SK-N-SH (cell line): ENCODE measurements at regions not wholly inside any gene's neighbourhood (a gene's known extent, or its start where the extent isn't known, plus 50 kb on each side); places are given as distances from the start of the nearest gene placed in this dataset.

Experiments used
- EZH2phosphoT487 ChIP-seq: fragments of 200-600 bp; sonication (generic); IDR thresholded peaks from 2 replicates; pipeline ENCODE4 v1.6.1; 2017; ENCODE audit warnings: low read depth, mixed run types, mild to moderate bottlenecking, antibody characterized with exemption, moderate library complexity, borderline replicate concordance
- NFIC ChIP-seq: IDR thresholded peaks from 2 replicates; pipeline ENCODE4 v1.4.0; 2012; ENCODE audit warnings: borderline replicate concordance
- POLR2AphosphoS5 ChIP-seq: IDR thresholded peaks from 2 replicates; pipeline ENCODE4 v1.6.1; 2012; ENCODE audit warnings: low read depth, low read length
- RAD21 ChIP-seq: IDR thresholded peaks from 2 replicates; pipeline ENCODE4 v1.6.1; 2012; ENCODE audit warnings: mild to moderate bottlenecking, low read length
- RFX5 ChIP-seq: IDR thresholded peaks from 2 replicates; pipeline ENCODE4 v1.6.1; 2012; ENCODE audit warnings: mild to moderate bottlenecking, improper control_type of control experiment, low read length
- TCF12 ChIP-seq: IDR thresholded peaks from 2 replicates; pipeline ENCODE4 v1.4.0; 2012
- TF ChIP-seq, protein P1 (sequence below): fragments of 200-600 bp; sonication (generic); IDR thresholded peaks from 2 replicates; pipeline ENCODE4 v1.6.1; 2017; ENCODE audit warnings: antibody characterized with exemption, mild to moderate bottlenecking, moderate library complexity
- TF ChIP-seq, protein P2 (sequence below): IDR thresholded peaks from 2 replicates; pipeline ENCODE4 v1.4.0; 2012; ENCODE audit warnings: low read depth, borderline replicate concordance
- TF ChIP-seq, protein P3 (sequence below): IDR thresholded peaks from 2 replicates; pipeline ENCODE4 v1.6.1; 2012; ENCODE audit warnings: mild to moderate bottlenecking, low read depth, low read length, moderate library complexity

DNA sequence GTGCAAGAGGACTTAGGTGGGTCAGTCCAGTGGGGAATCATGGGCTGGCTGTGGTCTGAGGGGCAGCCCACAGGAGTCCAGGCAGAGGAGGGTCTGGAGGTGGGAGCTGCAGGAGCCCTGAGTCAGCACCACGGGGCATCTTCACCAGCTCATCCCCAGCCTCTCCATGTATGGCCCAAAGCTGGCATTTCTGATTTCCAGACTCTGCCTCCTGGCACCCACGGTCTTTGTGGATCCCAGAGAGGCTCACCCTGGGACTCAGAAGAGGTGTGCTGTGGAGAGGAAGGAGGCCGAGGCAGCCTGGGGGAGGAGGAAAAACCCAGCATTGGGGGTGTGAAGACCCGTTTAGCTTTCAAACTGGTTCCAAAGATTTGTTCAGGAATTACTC is 64.5 kb upstream of the KLF13 start:
- TF ChIP-seq, protein P1, sequence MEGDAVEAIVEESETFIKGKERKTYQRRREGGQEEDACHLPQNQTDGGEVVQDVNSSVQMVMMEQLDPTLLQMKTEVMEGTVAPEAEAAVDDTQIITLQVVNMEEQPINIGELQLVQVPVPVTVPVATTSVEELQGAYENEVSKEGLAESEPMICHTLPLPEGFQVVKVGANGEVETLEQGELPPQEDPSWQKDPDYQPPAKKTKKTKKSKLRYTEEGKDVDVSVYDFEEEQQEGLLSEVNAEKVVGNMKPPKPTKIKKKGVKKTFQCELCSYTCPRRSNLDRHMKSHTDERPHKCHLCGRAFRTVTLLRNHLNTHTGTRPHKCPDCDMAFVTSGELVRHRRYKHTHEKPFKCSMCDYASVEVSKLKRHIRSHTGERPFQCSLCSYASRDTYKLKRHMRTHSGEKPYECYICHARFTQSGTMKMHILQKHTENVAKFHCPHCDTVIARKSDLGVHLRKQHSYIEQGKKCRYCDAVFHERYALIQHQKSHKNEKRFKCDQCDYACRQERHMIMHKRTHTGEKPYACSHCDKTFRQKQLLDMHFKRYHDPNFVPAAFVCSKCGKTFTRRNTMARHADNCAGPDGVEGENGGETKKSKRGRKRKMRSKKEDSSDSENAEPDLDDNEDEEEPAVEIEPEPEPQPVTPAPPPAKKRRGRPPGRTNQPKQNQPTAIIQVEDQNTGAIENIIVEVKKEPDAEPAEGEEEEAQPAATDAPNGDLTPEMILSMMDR, result no peak
- no peak for TF ChIP-seq RFX5
- TF ChIP-seq POLR2AphosphoS5, result no peak
- no peak for TF ChIP-seq TCF12
- no peak for TF ChIP-seq NFIC
- TF ChIP-seq, protein P2, sequence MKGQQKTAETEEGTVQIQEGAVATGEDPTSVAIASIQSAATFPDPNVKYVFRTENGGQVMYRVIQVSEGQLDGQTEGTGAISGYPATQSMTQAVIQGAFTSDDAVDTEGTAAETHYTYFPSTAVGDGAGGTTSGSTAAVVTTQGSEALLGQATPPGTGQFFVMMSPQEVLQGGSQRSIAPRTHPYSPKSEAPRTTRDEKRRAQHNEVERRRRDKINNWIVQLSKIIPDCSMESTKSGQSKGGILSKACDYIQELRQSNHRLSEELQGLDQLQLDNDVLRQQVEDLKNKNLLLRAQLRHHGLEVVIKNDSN, result no peak
- TF ChIP-seq EZH2phosphoT487, result no peak
- TF ChIP-seq RAD21, result no peak
- TF ChIP-seq, protein P3, sequence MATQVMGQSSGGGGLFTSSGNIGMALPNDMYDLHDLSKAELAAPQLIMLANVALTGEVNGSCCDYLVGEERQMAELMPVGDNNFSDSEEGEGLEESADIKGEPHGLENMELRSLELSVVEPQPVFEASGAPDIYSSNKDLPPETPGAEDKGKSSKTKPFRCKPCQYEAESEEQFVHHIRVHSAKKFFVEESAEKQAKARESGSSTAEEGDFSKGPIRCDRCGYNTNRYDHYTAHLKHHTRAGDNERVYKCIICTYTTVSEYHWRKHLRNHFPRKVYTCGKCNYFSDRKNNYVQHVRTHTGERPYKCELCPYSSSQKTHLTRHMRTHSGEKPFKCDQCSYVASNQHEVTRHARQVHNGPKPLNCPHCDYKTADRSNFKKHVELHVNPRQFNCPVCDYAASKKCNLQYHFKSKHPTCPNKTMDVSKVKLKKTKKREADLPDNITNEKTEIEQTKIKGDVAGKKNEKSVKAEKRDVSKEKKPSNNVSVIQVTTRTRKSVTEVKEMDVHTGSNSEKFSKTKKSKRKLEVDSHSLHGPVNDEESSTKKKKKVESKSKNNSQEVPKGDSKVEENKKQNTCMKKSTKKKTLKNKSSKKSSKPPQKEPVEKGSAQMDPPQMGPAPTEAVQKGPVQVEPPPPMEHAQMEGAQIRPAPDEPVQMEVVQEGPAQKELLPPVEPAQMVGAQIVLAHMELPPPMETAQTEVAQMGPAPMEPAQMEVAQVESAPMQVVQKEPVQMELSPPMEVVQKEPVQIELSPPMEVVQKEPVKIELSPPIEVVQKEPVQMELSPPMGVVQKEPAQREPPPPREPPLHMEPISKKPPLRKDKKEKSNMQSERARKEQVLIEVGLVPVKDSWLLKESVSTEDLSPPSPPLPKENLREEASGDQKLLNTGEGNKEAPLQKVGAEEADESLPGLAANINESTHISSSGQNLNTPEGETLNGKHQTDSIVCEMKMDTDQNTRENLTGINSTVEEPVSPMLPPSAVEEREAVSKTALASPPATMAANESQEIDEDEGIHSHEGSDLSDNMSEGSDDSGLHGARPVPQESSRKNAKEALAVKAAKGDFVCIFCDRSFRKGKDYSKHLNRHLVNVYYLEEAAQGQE, result no peak
